ENCODE measurements at regions not wholly inside any gene's neighbourhood (a gene's known extent, or its start where the extent isn't known, plus 50 kb on each side); places are given as distances from the start of the nearest gene placed in this dataset.

DNA sequence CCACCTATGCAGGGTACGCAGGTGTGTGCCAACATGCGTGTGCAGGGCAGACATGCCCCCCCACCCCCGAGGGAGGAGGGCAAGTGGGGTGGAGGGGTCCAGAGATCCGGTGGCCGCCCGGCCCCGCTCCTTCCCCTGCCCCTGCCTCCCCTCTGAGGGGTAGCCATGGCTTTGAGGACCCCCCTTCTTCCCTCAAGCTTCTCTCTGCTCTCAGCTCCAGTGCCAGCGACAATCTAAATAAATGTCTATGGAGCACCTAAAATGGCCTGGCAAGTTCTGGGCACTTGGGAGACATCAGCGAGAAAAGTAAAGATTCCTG, 91.9 kb downstream of the ZFP36L2 start:
- H3K27ac ChIP-seq: no peak overlapping the region

DNA sequence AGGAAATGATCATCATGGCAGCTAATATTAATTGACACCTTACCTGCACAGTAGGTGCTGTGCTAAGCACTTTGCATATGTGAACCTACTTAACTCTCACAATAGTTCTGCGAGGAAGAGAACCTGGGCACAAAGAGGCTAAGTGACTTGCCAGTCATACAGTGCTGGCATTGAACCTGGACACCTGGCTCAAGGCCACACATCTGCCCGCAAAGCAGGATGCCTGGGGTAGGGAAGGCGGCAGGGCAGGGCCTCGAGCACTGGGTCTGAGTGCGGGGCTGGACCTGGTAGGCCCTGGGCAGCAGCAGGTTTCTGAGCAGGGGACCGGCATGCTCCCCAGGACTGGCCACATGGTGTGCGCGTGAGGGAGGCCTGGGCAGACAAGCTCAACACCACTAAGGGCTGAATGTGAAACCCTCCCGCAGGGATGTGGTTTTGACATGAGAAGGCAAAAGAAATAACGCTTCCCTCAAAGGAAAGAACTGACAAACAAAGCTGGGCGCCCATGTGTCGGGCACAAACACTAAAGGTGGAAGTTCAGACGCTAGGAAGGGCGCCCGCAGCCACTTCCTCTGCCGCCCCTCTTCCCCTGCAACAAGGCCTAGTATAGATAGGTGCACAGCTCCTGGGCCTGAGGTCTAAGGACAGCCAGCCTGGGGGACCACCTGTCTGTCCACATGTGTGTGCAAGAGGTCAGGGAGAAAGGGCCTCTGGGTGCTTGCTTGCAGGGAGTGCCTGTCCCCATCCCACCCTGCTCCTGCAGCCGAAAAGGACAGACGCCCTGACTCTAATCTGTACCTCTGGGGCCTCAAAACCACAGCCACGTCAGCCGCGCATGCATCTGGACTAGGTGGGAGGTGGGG, 92.5 kb downstream of the ZFP36L2 start:
- Histone ChIP-seq H3K27me3 (no peaks in the 10 kb centered on the region), H3K9me2 (replicated peaks; ENCODE audit: insufficient read depth) (no peaks in the 10 kb centered on the region), H3K4me1 (ENCODE audit: insufficient read depth) (peaks cover 27% of the 10 kb centered on the region), H3K9me3 (ENCODE audit: low read depth) (no peaks in the 10 kb centered on the region), H3K4me2 (no peak overlapping the region), H2AFZ (no peak overlapping the region), H3K27ac (no peak overlapping the region), H3K4me3 (no peak overlapping the region), H4K20me1 (ENCODE audit: insufficient read depth, poor library complexity, severe bottlenecking) (no peaks in the 10 kb centered on the region), H3K36me3 (replicated peaks; ENCODE audit: insufficient read depth, low read depth) (no peaks in the 10 kb centered on the region), H3K79me2 (no peaks in the 10 kb centered on the region)
- TF ChIP-seq, protein P1, sequence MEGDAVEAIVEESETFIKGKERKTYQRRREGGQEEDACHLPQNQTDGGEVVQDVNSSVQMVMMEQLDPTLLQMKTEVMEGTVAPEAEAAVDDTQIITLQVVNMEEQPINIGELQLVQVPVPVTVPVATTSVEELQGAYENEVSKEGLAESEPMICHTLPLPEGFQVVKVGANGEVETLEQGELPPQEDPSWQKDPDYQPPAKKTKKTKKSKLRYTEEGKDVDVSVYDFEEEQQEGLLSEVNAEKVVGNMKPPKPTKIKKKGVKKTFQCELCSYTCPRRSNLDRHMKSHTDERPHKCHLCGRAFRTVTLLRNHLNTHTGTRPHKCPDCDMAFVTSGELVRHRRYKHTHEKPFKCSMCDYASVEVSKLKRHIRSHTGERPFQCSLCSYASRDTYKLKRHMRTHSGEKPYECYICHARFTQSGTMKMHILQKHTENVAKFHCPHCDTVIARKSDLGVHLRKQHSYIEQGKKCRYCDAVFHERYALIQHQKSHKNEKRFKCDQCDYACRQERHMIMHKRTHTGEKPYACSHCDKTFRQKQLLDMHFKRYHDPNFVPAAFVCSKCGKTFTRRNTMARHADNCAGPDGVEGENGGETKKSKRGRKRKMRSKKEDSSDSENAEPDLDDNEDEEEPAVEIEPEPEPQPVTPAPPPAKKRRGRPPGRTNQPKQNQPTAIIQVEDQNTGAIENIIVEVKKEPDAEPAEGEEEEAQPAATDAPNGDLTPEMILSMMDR (IDR thresholded peaks at IDR 0.05; ENCODE audit: poor library complexity): no peak
- TF ChIP-seq EZH2 (IDR thresholded peaks at IDR 0.05; ENCODE audit: borderline replicate concordance) (no peak), EZH2phosphoT487 (IDR thresholded peaks at IDR 0.05; ENCODE audit: low read depth, severe bottlenecking, unreplicated experiment) (no peak)
- 91% methylated on average over 21 of the region's 21 CpGs for WGBS (ENCODE audit: low lambda C conversion rate, missing lambda C conversion rate)
- no peak for DNase-seq (ENCODE audit: low spot score)

More for the DNA sequence above, 91.9 kb downstream of the ZFP36L2 start:
- H2AFZ ChIP-seq: no peak overlapping the region
- H3K9me3 ChIP-seq (ENCODE audit: low read depth): no peaks in the 10 kb centered on the region
- H3K27me3 ChIP-seq: no peaks in the 10 kb centered on the region
- H3K4me1 ChIP-seq (ENCODE audit: insufficient read depth): peaks cover 22% of the 10 kb centered on the region
- no peaks in the 10 kb centered on the region for H3K79me2 ChIP-seq
- WGBS (ENCODE audit: low lambda C conversion rate, missing lambda C conversion rate): 97% methylated on average over 2 of the region's 9 CpGs
- no peaks in the 10 kb centered on the region for H3K36me3 ChIP-seq (replicated peaks; ENCODE audit: insufficient read depth, low read depth)
- peak; percentile 1 for DNase-seq (ENCODE audit: low spot score)
- TF ChIP-seq EZH2 (IDR thresholded peaks at IDR 0.05; ENCODE audit: borderline replicate concordance) (no peak), EZH2phosphoT487 (IDR thresholded peaks at IDR 0.05; ENCODE audit: low read depth, severe bottlenecking, unreplicated experiment) (no peak)
- TF ChIP-seq, protein P1 (IDR thresholded peaks at IDR 0.05; ENCODE audit: poor library complexity): no peak
- no peak overlapping the region for H3K4me2 ChIP-seq
- no peaks in the 10 kb centered on the region for H4K20me1 ChIP-seq (ENCODE audit: insufficient read depth, poor library complexity, severe bottlenecking)
- H3K4me3 ChIP-seq: no peak overlapping the region
- no peaks in the 10 kb centered on the region for H3K9me2 ChIP-seq (replicated peaks; ENCODE audit: insufficient read depth)

DNA sequence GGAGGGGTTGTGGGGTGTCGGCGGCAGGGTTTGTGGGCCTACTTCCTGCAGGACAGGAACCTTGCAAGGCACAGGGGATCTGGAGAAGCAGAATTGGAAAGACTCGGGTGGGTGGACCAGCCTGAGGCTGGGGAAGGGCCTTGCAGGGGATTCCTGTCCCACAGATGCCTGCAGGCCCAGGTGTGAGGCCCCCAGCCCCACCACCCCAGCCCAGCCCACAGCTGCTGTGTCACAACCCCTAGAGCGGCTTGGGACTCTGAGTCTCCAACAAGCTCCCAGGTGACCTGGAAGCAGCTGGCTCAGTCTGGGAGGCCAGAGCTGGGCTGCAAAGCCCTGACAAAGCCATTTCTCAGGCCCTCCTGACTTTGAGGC, 93.1 kb downstream of the ZFP36L2 start:
- Histone ChIP-seq H3K4me2 (no peak overlapping the region), H3K9me3 (ENCODE audit: low read depth) (no peaks in the 10 kb centered on the region), H3K79me2 (no peaks in the 10 kb centered on the region), H4K20me1 (ENCODE audit: insufficient read depth, poor library complexity, severe bottlenecking) (no peaks in the 10 kb centered on the region), H3K36me3 (replicated peaks; ENCODE audit: insufficient read depth, low read depth) (no peaks in the 10 kb centered on the region), H3K9me2 (replicated peaks; ENCODE audit: insufficient read depth) (no peaks in the 10 kb centered on the region), H3K4me1 (ENCODE audit: insufficient read depth) (peaks cover 27% of the 10 kb centered on the region), H3K27me3 (no peaks in the 10 kb centered on the region), H2AFZ (no peak overlapping the region), H3K27ac (no peak overlapping the region), H3K4me3 (no peak overlapping the region)
- WGBS (ENCODE audit: low lambda C conversion rate, missing lambda C conversion rate): 97% methylated on average over 4 of the region's 4 CpGs
- TF ChIP-seq EZH2phosphoT487 (IDR thresholded peaks at IDR 0.05; ENCODE audit: low read depth, severe bottlenecking, unreplicated experiment) (no peak), EZH2 (IDR thresholded peaks at IDR 0.05; ENCODE audit: borderline replicate concordance) (no peak)
- TF ChIP-seq, protein P1 (IDR thresholded peaks at IDR 0.05; ENCODE audit: poor library complexity): no peak
- no peak for DNase-seq (ENCODE audit: low spot score)
